Adrenal gland (tissue), 9 donors: ENCODE measurements at regions not wholly inside any gene's neighbourhood (a gene's known extent, or its start where the extent isn't known, plus 50 kb on each side); places are given as distances from the start of the nearest gene placed in this dataset.

Experiments
- DNase-seq, 7 donors: peaks; one replicate each; pipeline ENCODE4 v3.0.0-alpha.2; 2019 to 2020
- H3K27ac ChIP-seq, 5 donors: fragments of 200-600 bp; sonication (generic) in 4 of 5; 1 replicate in 3 of 5; 2 replicates in 2 of 5; pipeline versions ENCODE4 v1.5.1 to v1.8.0; 2016 to 2020; ENCODE audit warnings: mild to moderate bottlenecking in 1 of 5
- H3K27me3 ChIP-seq: fragments of 200-600 bp; 2 replicates; pipeline ENCODE4 v1.8.0; 2021
- H3K36me3 ChIP-seq, 2 donors: fragments of 200-600 bp; replicated peaks in 1 of 2; 1 replicate in 1 of 2; 2 replicates in 1 of 2; pipeline versions ENCODE4 v1.5.1 to v1.8.0; 2018 to 2022
- H3K4me1 ChIP-seq, 2 donors: fragments of 200-600 bp; replicated peaks in 1 of 2; 1 replicate in 1 of 2; 2 replicates in 1 of 2; pipeline versions ENCODE4 v1.5.1 to v1.8.0; 2018 to 2021
- H3K4me3 ChIP-seq, 4 donors: fragments of 200-600 bp; sonication (generic) in 3 of 4; one replicate each; pipeline ENCODE4 v1.5.1; 2016 to 2018
- H3K9me3 ChIP-seq, 3 donors: fragments of 200-600 bp; sonication (generic) in 1 of 3; replicated peaks in 1 of 3; 1 replicate in 2 of 3; 2 replicates in 1 of 3; pipeline versions ENCODE4 v1.5.1 to v1.8.0; 2016 to 2021
- POLR2A ChIP-seq, 2 donors: fragments of 450-650 bp; IDR thresholded peaks; one replicate each; pipeline ENCODE4 v1.6.1; 2017; ENCODE audit warnings: antibody characterized with exemption in 2 of 2, mild to moderate bottlenecking in 2 of 2, moderate library complexity in 1 of 2
- WGBS, 4 donors: extraction: QIAGEN DNeasy Blood & Tissue Kit in 2 of 4; methylation state at CpG; one replicate each; pipeline versions ENCODE4 v1.1.5 to v1.1.7; 2013 to 2017; 5-methylcytosine and 5-hydroxymethylcytosine counted together
- intact Hi-C, 2 donors: fragments of 100-400 bp; cut with DNase I; formaldehyde crosslinking; loops; one replicate each; pipeline versions ENCODE4 v1.14.1 to v1.15.0; 2022 to 2023
- TF ChIP-seq, protein P1 (sequence below), 6 experiments: fragments of 450-650 bp in 4 of 6; fragments of 200-600 bp in 2 of 6; sonication (generic) in 1 of 6; IDR thresholded peaks; 1 replicate in 5 of 6; 2 replicates in 1 of 6; pipeline versions ENCODE4 v1.5.1 to v1.8.0; 2016 to 2021; ENCODE audit warnings: antibody characterized with exemption in 6 of 6, mild to moderate bottlenecking in 2 of 6, moderate library complexity in 1 of 6
- donor health status: healthy with polysubstance abuse.
- donor health status: Bipolar disorder and iron deficiency.
- donor health status: DM: yes; HTN: yes; CAD: no.
- donor health status: DM: no; HTN: no; CAD: no.
- donor health status: DM: no; HTN: no; CAD: no.

- H3K27me3 ChIP-seq: no peaks in the 10 kb centered on the region
- DNase-seq: no peak
- H3K27ac ChIP-seq: no peak overlapping the region
- TF ChIP-seq, protein P1, sequence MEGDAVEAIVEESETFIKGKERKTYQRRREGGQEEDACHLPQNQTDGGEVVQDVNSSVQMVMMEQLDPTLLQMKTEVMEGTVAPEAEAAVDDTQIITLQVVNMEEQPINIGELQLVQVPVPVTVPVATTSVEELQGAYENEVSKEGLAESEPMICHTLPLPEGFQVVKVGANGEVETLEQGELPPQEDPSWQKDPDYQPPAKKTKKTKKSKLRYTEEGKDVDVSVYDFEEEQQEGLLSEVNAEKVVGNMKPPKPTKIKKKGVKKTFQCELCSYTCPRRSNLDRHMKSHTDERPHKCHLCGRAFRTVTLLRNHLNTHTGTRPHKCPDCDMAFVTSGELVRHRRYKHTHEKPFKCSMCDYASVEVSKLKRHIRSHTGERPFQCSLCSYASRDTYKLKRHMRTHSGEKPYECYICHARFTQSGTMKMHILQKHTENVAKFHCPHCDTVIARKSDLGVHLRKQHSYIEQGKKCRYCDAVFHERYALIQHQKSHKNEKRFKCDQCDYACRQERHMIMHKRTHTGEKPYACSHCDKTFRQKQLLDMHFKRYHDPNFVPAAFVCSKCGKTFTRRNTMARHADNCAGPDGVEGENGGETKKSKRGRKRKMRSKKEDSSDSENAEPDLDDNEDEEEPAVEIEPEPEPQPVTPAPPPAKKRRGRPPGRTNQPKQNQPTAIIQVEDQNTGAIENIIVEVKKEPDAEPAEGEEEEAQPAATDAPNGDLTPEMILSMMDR (IDR thresholded peaks at IDR 0.05): no peak
- no peak for TF ChIP-seq POLR2A (IDR thresholded peaks at IDR 0.05)
- H3K9me3 ChIP-seq: no peaks in the 10 kb centered on the region
- H3K36me3 ChIP-seq: no peaks in the 10 kb centered on the region
- intact Hi-C loops: no loop called here
- no peak overlapping the region for H3K4me3 ChIP-seq
- no peaks in the 10 kb centered on the region for H3K4me1 ChIP-seq
- 85 to 92% (median 90%) methylated on average over 4 of the region's 4 CpGs for WGBS, 4 donors
These were observed 207.2 kb downstream of the SHQ1 start for GRCh38 chr3:72641072-72641471.

DNA sequence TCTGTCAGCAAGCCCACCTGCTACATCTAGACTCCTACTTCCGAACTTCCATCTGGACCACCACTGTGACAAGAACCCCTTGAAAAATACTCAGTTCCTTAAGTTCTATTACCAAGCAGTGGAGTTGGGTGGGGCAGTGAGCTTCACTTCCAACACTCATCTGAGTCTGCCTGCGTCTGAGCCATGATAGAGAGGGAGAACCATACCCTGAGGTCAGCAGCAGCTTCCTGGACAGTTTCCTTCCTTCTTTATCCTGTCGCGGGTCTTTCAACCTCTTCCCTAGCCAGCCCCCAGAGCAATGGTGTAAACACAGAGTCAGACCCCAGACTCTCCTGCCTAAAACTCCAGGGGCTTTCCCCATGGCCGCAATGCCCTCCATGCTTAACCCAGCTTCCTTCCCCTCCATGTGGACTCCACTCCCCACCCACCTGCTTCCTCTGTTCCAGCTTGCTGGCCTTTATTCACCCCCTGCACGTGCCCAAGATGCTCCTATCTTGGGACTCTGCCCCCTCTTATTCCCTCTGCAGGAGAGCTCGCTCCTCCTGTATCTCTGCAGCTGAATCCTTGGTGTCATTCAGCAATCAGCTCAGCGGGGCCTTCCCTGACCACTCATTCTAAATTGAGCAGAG is 211.2 kb downstream of the SHQ1 start:
- DNase-seq: no peak
- H3K27me3 ChIP-seq: no peaks in the 10 kb centered on the region
- no peak overlapping the region for H3K4me3 ChIP-seq
- H3K36me3 ChIP-seq: no peaks in the 10 kb centered on the region
- intact Hi-C loops: no loop called here
- H3K9me3 ChIP-seq: no peaks in the 10 kb centered on the region
- TF ChIP-seq, protein P1 (IDR thresholded peaks at IDR 0.05): no peak
- H3K27ac ChIP-seq: no peak overlapping the region
- 61 to 70% (median 65%) methylated on average over 8 of the region's 8 CpGs for WGBS, 4 donors
- no peaks in the 10 kb centered on the region for H3K4me1 ChIP-seq

DNA sequence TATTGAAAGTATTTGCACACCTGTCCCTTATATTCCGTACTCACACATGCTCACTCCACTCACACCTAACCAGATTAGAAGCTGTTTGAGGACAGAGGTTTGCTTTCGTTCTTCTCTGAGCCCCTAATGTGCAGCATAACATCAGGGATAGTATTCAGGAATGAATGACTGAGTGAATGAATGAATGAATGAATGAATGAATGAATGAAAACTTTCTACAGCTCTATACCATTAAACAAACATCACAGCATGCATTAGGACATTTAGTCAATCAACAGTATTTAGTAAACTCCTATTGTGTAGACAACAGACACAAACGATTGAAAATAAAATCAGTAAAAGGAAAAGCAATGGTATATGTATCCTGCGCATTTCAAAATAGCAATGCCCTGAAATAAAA is 212.7 kb downstream of the SHQ1 start:
- Histone ChIP-seq H3K4me1 (no peaks in the 10 kb centered on the region), H3K36me3 (no peaks in the 10 kb centered on the region), H3K27ac (no peak overlapping the region), H3K27me3 (no peaks in the 10 kb centered on the region), H3K9me3 (no peaks in the 10 kb centered on the region), H3K4me3 (no peak overlapping the region)
- WGBS, 4 donors: 87 to 94% (median 92%) methylated on average over 4 of the region's 4 CpGs
- DNase-seq: no peak
- no peak for TF ChIP-seq POLR2A (IDR thresholded peaks at IDR 0.05)
- TF ChIP-seq, protein P1 (IDR thresholded peaks at IDR 0.05): no peak
- intact Hi-C loops: no loop called here

- TF ChIP-seq, protein P1 (IDR thresholded peaks at IDR 0.05): no peak
- no peak for TF ChIP-seq POLR2A (IDR thresholded peaks at IDR 0.05)
- H3K27me3 ChIP-seq: no peaks in the 10 kb centered on the region
- H3K4me3 ChIP-seq: no peak overlapping the region
- intact Hi-C loops: no loop called here
- H3K36me3 ChIP-seq: no peaks in the 10 kb centered on the region
- DNase-seq: no peak
- WGBS, 4 donors: 80 to 96% (median 91%) methylated on average over 2 of the region's 2 CpGs
- peaks cover 0 to 3% of the 10 kb centered on the region in 2 donors for H3K4me1 ChIP-seq
- H3K27ac ChIP-seq: no peak overlapping the region
- no peaks in the 10 kb centered on the region for H3K9me3 ChIP-seq
These were observed 214.1 kb downstream of the SHQ1 start for GRCh38 chr3:72634128-72634527.
